ENCODE measurements at regions not wholly inside any gene's neighbourhood (a gene's known extent, or its start where the extent isn't known, plus 50 kb on each side); places are given as distances from the start of the nearest gene placed in this dataset.

GRCh38 chr11:134999590-134999989 is 587.5 kb upstream of the B3GAT1 start:
- no peaks in the 10 kb centered on the region for H3K36me3 ChIP-seq (ENCODE audit: control insufficient read depth in 2 of 4, insufficient read depth in 4 of 4, low read length in 3 of 4)
- H3K27me3 ChIP-seq (replicated peaks in 1 of 4; ENCODE audit: control insufficient read depth in 3 of 4, extremely low read depth in 1 of 4, insufficient read depth in 3 of 4, low read length in 3 of 4) = no peaks in the 10 kb centered on the region
- H3K4me2 ChIP-seq (ENCODE audit: insufficient read depth in 1 of 2, low read depth in 2 of 2, low read length in 2 of 2) = no peak overlapping the region
- H3K23me2 ChIP-seq (ENCODE audit: low read depth, low read length) = peaks cover 4% of the 10 kb centered on the region; the same call in 1 of the 2 replicates
- H3K79me2 ChIP-seq (ENCODE audit: control insufficient read depth in 1 of 2, insufficient read depth in 2 of 2, low read length in 2 of 2) = no peaks in the 10 kb centered on the region
- no peak overlapping the region for H3K9ac ChIP-seq (replicated peaks in 1 of 4; ENCODE audit: extremely low read depth in 1 of 4, low read depth in 3 of 4, low read length in 3 of 4)
- H3K14ac ChIP-seq (ENCODE audit: insufficient read length) = no peak overlapping the region
- H3K4ac ChIP-seq (replicated peaks; ENCODE audit: insufficient read length, low read depth, low read length) = no peak overlapping the region
- H3K18ac ChIP-seq (ENCODE audit: extremely low read depth, low read length) = no peak overlapping the region
- ChIA-PET POLR2A (ENCODE audit: partially characterized antibody) (interaction anchor here (1.0 to 1.6 kb wide), 3 partner anchors 9 to 58 kb away, joined by 3 to 4 read pairs (median 4); no protein-coding TSS in a partner anchor), CTCF (ENCODE audit: partially characterized antibody) (interaction anchor here (0.6 to 1.9 kb wide), 21 partner anchors 8 to 321 kb away, joined by 3 to 10 read pairs (median 4); no protein-coding TSS in a partner anchor)
- H4K91ac ChIP-seq (replicated peaks; ENCODE audit: insufficient read length, low read length) = no peak overlapping the region
- 79% methylated on average over 6 of the region's 6 CpGs; no CpG with 5 or more reads in 1 of the 2 experiments for WGBS, 2 experiments (ENCODE audit: extremely low coverage in 1 of 2, insufficient coverage in 1 of 2, insufficient read length in 1 of 2, insufficient replicate concordance in 2 of 2, low coverage in 1 of 2, low lambda C conversion rate in 2 of 2, missing lambda C conversion rate in 1 of 2)
- H4K5ac ChIP-seq (ENCODE audit: insufficient read length, low read depth, low read length) = no peak overlapping the region
- no peak overlapping the region for H3K23ac ChIP-seq (ENCODE audit: insufficient read length)
- H3K27ac ChIP-seq (ENCODE audit: low read depth, low read length) = no peak overlapping the region
- H3K79me1 ChIP-seq (ENCODE audit: low read depth, low read length) = no peaks in the 10 kb centered on the region
- no peak overlapping the region for H2BK5ac ChIP-seq (ENCODE audit: low read depth, low read length)
- no peak overlapping the region; the same call in 1 of the 2 replicates for H4K8ac ChIP-seq (ENCODE audit: extremely low read depth, insufficient read depth, low read length)
- no peaks in the 10 kb centered on the region for H3K9me3 ChIP-seq (ENCODE audit: insufficient read depth in 2 of 2, low read depth in 1 of 2, low read length in 1 of 2)
- H2BK120ac ChIP-seq (replicated peaks; ENCODE audit: low read depth, low read length) = no peak overlapping the region
- no peak overlapping the region; the same call in 1 of the 2 replicates for H2BK20ac ChIP-seq (ENCODE audit: low read length)
- no peak overlapping the region for H2AFZ ChIP-seq (ENCODE audit: low read length)
- peak overlapping the region; percentile 56; the same call in 1 of the 2 replicates for H2BK12ac ChIP-seq (ENCODE audit: low read depth, low read length)
- no peak overlapping the region for H2AK5ac ChIP-seq (ENCODE audit: low read depth, low read length)
- DNase-seq (ENCODE audit: low read depth in 1 of 2, low spot score in 2 of 2) (no peak), FAIRE-seq (no peak)
- H4K20me1 ChIP-seq (replicated peaks in 1 of 2; ENCODE audit: control insufficient read depth in 1 of 2, insufficient read depth in 2 of 2, low read length in 2 of 2) = peaks cover 0 to 1% of the 10 kb centered on the region in 2 experiments
- peaks cover 0 to 14% (median 9%) of the 10 kb centered on the region in 4 experiments; a peak in 3 of 7 replicates for H3K4me1 ChIP-seq (replicated peaks in 1 of 4; ENCODE audit: control insufficient read depth in 3 of 4, insufficient read depth in 4 of 4, low read length in 3 of 4)
- no peak overlapping the region for H2BK15ac ChIP-seq (ENCODE audit: low read length)
- no peak overlapping the region for H3K56ac ChIP-seq (replicated peaks; ENCODE audit: insufficient read length, low read depth, low read length)
- H3K4me3 ChIP-seq (ENCODE audit: extremely low read depth in 1 of 4, insufficient read depth in 2 of 4, low read depth in 3 of 4, low read length in 4 of 4) = no peak overlapping the region
- TF ChIP-seq RAD21 (IDR thresholded peaks at IDR 0.05 in 1 of 2, conservative IDR thresholded peaks at IDR 0.05 in 1 of 2; ENCODE audit: low read depth in 2 of 2, low read length in 2 of 2) = peak; percentile 30 to 47
- TF ChIP-seq CTCF (IDR thresholded peaks at IDR 0.05; ENCODE audit: control extremely low read depth in 1 of 3, insufficient read depth in 1 of 3, low read depth in 1 of 3, low read length in 3 of 3) = peak; percentile 36 to 57 (median 54)
- no peak for TF ChIP-seq SUZ12 (IDR thresholded peaks at IDR 0.05; ENCODE audit: low read length)
